H1 (cell line): ENCODE measurements at regions not wholly inside any gene's neighbourhood (a gene's known extent, or its start where the extent isn't known, plus 50 kb on each side); places are given as distances from the start of the nearest gene placed in this dataset.

Experiments used
- CTCF ChIA-PET: fragments of 300-600 bp; sonication (Branson Sonifier 250); formaldehyde crosslinking; loops from one replicate; lab custom pipeline; 2021; ENCODE audit not compliant: partially characterized antibody; lab: Charles Lee
- POLR2A ChIA-PET: fragments of 300-600 bp; sonication (Branson Sonifier 250); formaldehyde crosslinking; loops from one replicate; lab custom pipeline; 2021; ENCODE audit warnings: inconsistent platforms; ENCODE audit not compliant: partially characterized antibody; lab: Charles Lee
- DNase-seq, 2 experiments: peaks; one replicate each; pipeline versions ENCODE4 v3.0.0 to v3.0.0-alpha.2; 2010 to 2022; ENCODE audit warnings: low spot score in 2 of 2, low read depth in 1 of 2, mixed read lengths in 1 of 2
- FAIRE-seq: peaks from 2 replicates; lab custom pipeline; 2011; peaks lifted over from hg19 to GRCh38; lab: Jason Lieb, UNC
- H2AFZ ChIP-seq: 2 replicates; pipeline ENCODE4 v1.8.1; 2012; ENCODE audit warnings: low read length, inconsistent platforms
- H2AK5ac ChIP-seq: 2 replicates; pipeline ENCODE4 v1.6.1; 2013; ENCODE audit warnings: low read depth, low read length
- H2BK120ac ChIP-seq: replicated peaks from 2 replicates; pipeline ENCODE3; 2013; ENCODE audit warnings: low read depth, low read length, inconsistent platforms
- H2BK12ac ChIP-seq: 2 replicates; pipeline ENCODE4 v1.6.1; 2013; ENCODE audit warnings: low read depth, low read length
- H2BK15ac ChIP-seq: 2 replicates; pipeline ENCODE4 v1.6.1; 2013; ENCODE audit warnings: low read length
- H2BK20ac ChIP-seq: 2 replicates; pipeline ENCODE4 v1.6.1; 2013; ENCODE audit warnings: low read length
- H2BK5ac ChIP-seq: 2 replicates; pipeline ENCODE4 v1.6.1; 2013; ENCODE audit warnings: low read depth, low read length
- H3K14ac ChIP-seq: 2 replicates; pipeline ENCODE4 v1.6.1; 2013; ENCODE audit warnings: inconsistent platforms; ENCODE audit not compliant: insufficient read length
- H3K18ac ChIP-seq: 2 replicates; pipeline ENCODE4 v1.6.1; 2013; ENCODE audit warnings: low read length; ENCODE audit errors: extremely low read depth
- H3K23ac ChIP-seq: 2 replicates; pipeline ENCODE4 v1.6.1; 2013; ENCODE audit warnings: inconsistent platforms; ENCODE audit not compliant: insufficient read length
- H3K23me2 ChIP-seq: 2 replicates; pipeline ENCODE4 v1.6.1; 2013; ENCODE audit warnings: low read depth, low read length
- H3K27ac ChIP-seq: 2 replicates; pipeline ENCODE4 v1.6.1; 2011; ENCODE audit warnings: low read depth, low read length, inconsistent platforms
- H3K27me3 ChIP-seq, 4 experiments: replicated peaks in 1 of 4; 1 replicate in 1 of 4; 2 replicates in 3 of 4; pipeline versions ENCODE4 v1.6.1 to v1.8.1; 2011 to 2013; ENCODE audit warnings: low read length in 3 of 4, mild to moderate bottlenecking in 3 of 4, inconsistent platforms in 2 of 4, mixed read lengths in 2 of 4, moderate library complexity in 1 of 4; ENCODE audit not compliant: control insufficient read depth in 3 of 4, insufficient read depth in 3 of 4; ENCODE audit errors: extremely low read depth in 1 of 4
- H3K36me3 ChIP-seq, 4 experiments: 2 replicates each; pipeline versions ENCODE4 v1.6.1 to v1.8.1; 2011 to 2013; ENCODE audit warnings: mild to moderate bottlenecking in 4 of 4, low read length in 3 of 4, moderate library complexity in 2 of 4, control low read depth in 1 of 4, inconsistent platforms in 1 of 4; ENCODE audit not compliant: insufficient read depth in 4 of 4, control insufficient read depth in 2 of 4
- H3K4ac ChIP-seq: replicated peaks from 2 replicates; pipeline ENCODE3; 2013; ENCODE audit warnings: low read length, low read depth, mixed read lengths, inconsistent platforms; ENCODE audit not compliant: insufficient read length
- H3K4me1 ChIP-seq, 4 experiments: replicated peaks in 1 of 4; 1 replicate in 1 of 4; 2 replicates in 3 of 4; pipeline versions ENCODE4 v1.6.1 to v1.8.1; 2011 to 2013; ENCODE audit warnings: low read length in 3 of 4, inconsistent platforms in 2 of 4, mixed read lengths in 1 of 4; ENCODE audit not compliant: insufficient read depth in 4 of 4, control insufficient read depth in 3 of 4
- H3K4me2 ChIP-seq, 2 experiments: 2 replicates each; pipeline versions ENCODE4 v1.6.1 to v1.8.1; 2011 to 2013; ENCODE audit warnings: low read depth in 2 of 2, low read length in 2 of 2, control low read depth in 1 of 2, inconsistent platforms in 1 of 2, mild to moderate bottlenecking in 1 of 2; ENCODE audit not compliant: insufficient read depth in 1 of 2
- H3K4me3 ChIP-seq, 4 experiments: fragments of 200-600, 300-600 bp in 1 of 4; sonication (generic), shearing (Covaris generic), sonication (Bioruptor Twin) in 1 of 4; 2 replicates each; pipeline versions ENCODE4 v1.5.1 to v1.8.1; 2011 to 2016; ENCODE audit warnings: low read length in 4 of 4, low read depth in 3 of 4, control low read depth in 2 of 4, inconsistent platforms in 2 of 4, mild to moderate bottlenecking in 2 of 4, mixed read lengths in 1 of 4, moderate library complexity in 1 of 4; ENCODE audit not compliant: insufficient read depth in 2 of 4; ENCODE audit errors: extremely low read depth in 1 of 4
- H3K56ac ChIP-seq: replicated peaks from 2 replicates; pipeline ENCODE3; 2013; ENCODE audit warnings: low read depth, mild to moderate bottlenecking, mixed read lengths, low read length, inconsistent platforms; ENCODE audit not compliant: insufficient read length
- H3K79me1 ChIP-seq: 2 replicates; pipeline ENCODE4 v1.6.1; 2013; ENCODE audit warnings: low read depth, low read length, control low read depth
- H3K79me2 ChIP-seq, 2 experiments: 2 replicates each; pipeline versions ENCODE4 v1.6.1 to v1.8.1; 2012 to 2013; ENCODE audit warnings: low read length in 2 of 2, mild to moderate bottlenecking in 2 of 2, inconsistent platforms in 1 of 2; ENCODE audit not compliant: insufficient read depth in 2 of 2, control insufficient read depth in 1 of 2
- H3K9ac ChIP-seq, 4 experiments: replicated peaks in 1 of 4; 1 replicate in 1 of 4; 2 replicates in 3 of 4; pipeline versions ENCODE4 v1.6.1 to v1.8.1; 2011 to 2013; ENCODE audit warnings: low read depth in 3 of 4, low read length in 3 of 4, control low read depth in 2 of 4, mild to moderate bottlenecking in 2 of 4, moderate library complexity in 2 of 4, inconsistent platforms in 1 of 4; ENCODE audit errors: extremely low read depth in 1 of 4
- H3K9me3 ChIP-seq, 2 experiments: 2 replicates each; pipeline versions ENCODE4 v1.6.1 to v1.8.1; 2012 to 2013; ENCODE audit warnings: mild to moderate bottlenecking in 2 of 2, moderate library complexity in 2 of 2, control low read depth in 1 of 2, inconsistent platforms in 1 of 2, low read depth in 1 of 2, low read length in 1 of 2, mixed read lengths in 1 of 2; ENCODE audit not compliant: insufficient read depth in 2 of 2
- H4K20me1 ChIP-seq, 2 experiments: replicated peaks in 1 of 2; 2 replicates each; pipeline versions ENCODE3 to v1.8.1; 2011 to 2013; ENCODE audit warnings: inconsistent platforms in 2 of 2, low read length in 2 of 2, mild to moderate bottlenecking in 1 of 2; ENCODE audit not compliant: insufficient read depth in 2 of 2, control insufficient read depth in 1 of 2
- H4K5ac ChIP-seq: 2 replicates; pipeline ENCODE4 v1.6.1; 2013; ENCODE audit warnings: low read length, low read depth, mixed read lengths, inconsistent platforms; ENCODE audit not compliant: insufficient read length
- H4K8ac ChIP-seq: 2 replicates; pipeline ENCODE4 v1.8.0; 2013; ENCODE audit warnings: mild to moderate bottlenecking, moderate library complexity, low read length, inconsistent platforms; ENCODE audit not compliant: insufficient read depth; ENCODE audit errors: extremely low read depth
- H4K91ac ChIP-seq: replicated peaks from 2 replicates; pipeline ENCODE3; 2013; ENCODE audit warnings: low read length, mixed read lengths, inconsistent platforms; ENCODE audit not compliant: insufficient read length
- BACH1 ChIP-seq: IDR thresholded peaks from 2 replicates; pipeline ENCODE4 v1.6.1; 2012; ENCODE audit warnings: low read length, improper control_type of control experiment
- CEBPB ChIP-seq: IDR thresholded peaks from 2 replicates; pipeline ENCODE4 v1.6.1; 2012; ENCODE audit warnings: low read depth, low read length
- NRF1 ChIP-seq: IDR thresholded peaks from 2 replicates; pipeline ENCODE4 v1.6.1; 2011; ENCODE audit warnings: mild to moderate bottlenecking, low read depth, low read length, improper control_type of control experiment
- SAP30 ChIP-seq: fragments of 300-600 bp; sonication (generic); IDR thresholded peaks from 2 replicates; pipeline ENCODE4 v1.7.1; 2012; ENCODE audit warnings: low read length, moderate library complexity, mild to moderate bottlenecking, inconsistent platforms; ENCODE audit not compliant: insufficient read depth, insufficient replicate concordance
- TAF1 ChIP-seq: IDR thresholded peaks from 2 replicates; pipeline ENCODE4 v1.6.1; 2011; ENCODE audit warnings: mild to moderate bottlenecking, low read depth, low read length
- WGBS, 2 experiments: shearing (Covaris generic) in 1 of 2; methylation state at CpG; one replicate each; pipeline versions ENCODE4 v1.1.6 to v1.1.7; 2013 to 2015; ENCODE audit warnings: low lambda C conversion rate in 2 of 2, mixed read lengths in 2 of 2, inconsistent platforms in 1 of 2, low coverage in 1 of 2, missing lambda C conversion rate in 1 of 2; ENCODE audit not compliant: insufficient replicate concordance in 2 of 2, insufficient coverage in 1 of 2, insufficient read length in 1 of 2; ENCODE audit errors: extremely low coverage in 1 of 2, missing lambda C conversion rate in 1 of 2; 5-methylcytosine and 5-hydroxymethylcytosine counted together

GRCh38 chr18:25817546-25818237 lies 272.7 kb downstream of the SS18 start:
- no peaks in the 10 kb centered on the region for H3K9me3 ChIP-seq
- H3K4me2 ChIP-seq: no peak overlapping the region
- H3K14ac ChIP-seq: no peak overlapping the region
- DNase-seq (no peak), FAIRE-seq (no peak)
- H3K36me3 ChIP-seq: no peaks in the 10 kb centered on the region
- no peak overlapping the region for H2BK15ac ChIP-seq
- no peak overlapping the region for H3K4me3 ChIP-seq
- CTCF ChIA-PET: interaction anchor here (0.9 to 3.1 kb wide), 3 partner anchors 14 to 113 kb away, joined by 3 to 17 read pairs (median 3); no protein-coding TSS in a partner anchor
- no peak overlapping the region for H2BK120ac ChIP-seq
- no peak overlapping the region for H3K4ac ChIP-seq
- H3K23ac ChIP-seq: no peak overlapping the region
- no peak overlapping the region for H2AFZ ChIP-seq
- H3K23me2 ChIP-seq: no peaks in the 10 kb centered on the region
- H4K8ac ChIP-seq: no peak overlapping the region
- H3K56ac ChIP-seq: no peak overlapping the region
- TF ChIP-seq SAP30 (no peak), BACH1 (no peak), NRF1 (no peak), TAF1 (no peak), CEBPB (no peak)
- TF ChIP-seq, all 59 proteins: peak for 0
- Histone ChIP-seq H3K27ac (no peak overlapping the region), H4K91ac (no peak overlapping the region), H2BK5ac (no peak overlapping the region), H3K18ac (no peak overlapping the region), H2BK20ac (no peak overlapping the region), H3K4me1 (no peaks in the 10 kb centered on the region), H3K79me2 (no peaks in the 10 kb centered on the region), H4K20me1 (no peaks in the 10 kb centered on the region), H2AK5ac (no peak overlapping the region), H3K9ac (no peak overlapping the region), H3K27me3 (no peaks in the 10 kb centered on the region; a peak in 1 of 7 replicates), H4K5ac (no peak overlapping the region), H2BK12ac (no peak overlapping the region), H3K79me1 (no peaks in the 10 kb centered on the region)
- WGBS, 2 experiments: 93% methylated on average over 5 of the region's 5 CpGs; no CpG with 5 or more reads in 1 of the 2 experiments
- POLR2A ChIA-PET: no interaction called here
